HEK293 (cell line): ENCODE measurements at regions not wholly inside any gene's neighbourhood (a gene's known extent, or its start where the extent isn't known, plus 50 kb on each side); places are given as distances from the start of the nearest gene placed in this dataset.

ENCODE experiments used
- CTCF ChIA-PET: fragments of 350-600 bp; formaldehyde crosslinking; extraction: SDS; loops from one replicate; lab custom pipeline; 2021; ENCODE audit warnings: antibody characterized with exemption; lab: Yijun Ruan, JAX
- POLR2A ChIA-PET: fragments of 300-600 bp; formaldehyde crosslinking; extraction: SDS; loops from one replicate; lab custom pipeline; 2020; ENCODE audit warnings: antibody characterized with exemption, inconsistent platforms; lab: Yijun Ruan, JAX
- H3K27ac ChIP-seq: fragments of 200-500 bp; sonication (Bioruptor generic); 2 replicates; pipeline ENCODE4 v1.5.1; 2014; ENCODE audit warnings: low read depth, low read length, control low read depth, inconsistent platforms; ENCODE audit errors: extremely low read depth
- H3K36me3 ChIP-seq, 2 experiments: fragments of 200-500 bp in 1 of 2; sonication (Bioruptor generic) in 1 of 2; 1 replicate in 1 of 2; 2 replicates in 1 of 2; pipeline ENCODE4 v1.5.1; 2014 to 2017; ENCODE audit warnings: inconsistent platforms in 2 of 2, low read length in 2 of 2; ENCODE audit not compliant: control insufficient read depth in 2 of 2, insufficient read depth in 1 of 2
- H3K4me1 ChIP-seq: fragments of 200-500 bp; sonication (Bioruptor generic); 2 replicates; pipeline ENCODE4 v1.5.1; 2014; ENCODE audit warnings: mild to moderate bottlenecking, low read length, inconsistent platforms; ENCODE audit not compliant: control insufficient read depth, insufficient read depth
- H3K4me3 ChIP-seq: 2 replicates; pipeline ENCODE4 v1.5.1; 2011; ENCODE audit warnings: low read depth, mild to moderate bottlenecking, control low read depth, low read length, moderate library complexity
- H3K9me3 ChIP-seq: fragments of 200-500 bp; sonication (Bioruptor generic); 2 replicates; pipeline ENCODE4 v1.5.1; 2014; ENCODE audit warnings: low read depth, low read length, inconsistent platforms; ENCODE audit not compliant: control insufficient read depth, insufficient read depth
- GLIS1 ChIP-seq: fragments of 450-650 bp; formaldehyde crosslinking; IDR thresholded peaks from 2 replicates; pipeline ENCODE4 v1.5.1; 2016; ENCODE audit warnings: missing biosample characterization, missing genetic modification characterization
- HOXD13 ChIP-seq: sonication (generic); formaldehyde crosslinking; IDR thresholded peaks from 2 replicates; pipeline ENCODE4 v1.8.0; 2022; ENCODE audit warnings: missing genetic modification reagents, borderline replicate concordance
- IKZF3 ChIP-seq: fragments of 450-650 bp; IDR thresholded peaks from 2 replicates; pipeline ENCODE4 v1.5.0; 2018; ENCODE audit warnings: missing biosample characterization, mild to moderate bottlenecking, missing genetic modification characterization, moderate library complexity
- KLF17 ChIP-seq: fragments of 450-650 bp; formaldehyde crosslinking; IDR thresholded peaks from 2 replicates; pipeline ENCODE4 v1.5.1; 2016; ENCODE audit warnings: missing biosample characterization, missing genetic modification characterization
- KLF9 ChIP-seq: fragments of 450-650 bp; formaldehyde crosslinking; IDR thresholded peaks from 2 replicates; pipeline ENCODE4 v1.5.1; 2016; ENCODE audit warnings: missing biosample characterization, missing genetic modification characterization, low read depth
- RBAK ChIP-seq: fragments of 450-650 bp; formaldehyde crosslinking; IDR thresholded peaks from 2 replicates; pipeline ENCODE4 v1.5.1; 2016; ENCODE audit warnings: missing biosample characterization, missing genetic modification characterization
- REPIN1 ChIP-seq: fragments of 450-650 bp; formaldehyde crosslinking; IDR thresholded peaks from 2 replicates; pipeline ENCODE4 v1.5.1; 2017; ENCODE audit warnings: missing biosample characterization, missing genetic modification characterization, low read depth
- TRIM28 ChIP-seq: IDR thresholded peaks from 2 replicates; pipeline ENCODE4 v1.6.1; 2011; ENCODE audit warnings: low read length, control low read depth, borderline replicate concordance
- WT1 ChIP-seq: fragments of 450-650 bp; formaldehyde crosslinking; IDR thresholded peaks from 2 replicates; pipeline ENCODE4 v1.5.1; 2016; ENCODE audit warnings: missing biosample characterization, missing genetic modification characterization
- ZBTB7A ChIP-seq: fragments of 450-650 bp; formaldehyde crosslinking; IDR thresholded peaks from 2 replicates; pipeline ENCODE4 v1.5.1; 2016; ENCODE audit warnings: low read depth, missing biosample characterization, missing genetic modification characterization
- ZFP37 ChIP-seq: fragments of 450-650 bp; formaldehyde crosslinking; IDR thresholded peaks from 2 replicates; pipeline ENCODE4 v1.5.1; 2016; ENCODE audit warnings: missing biosample characterization, missing genetic modification characterization
- ZNF140 ChIP-seq: fragments of 450-650 bp; formaldehyde crosslinking; IDR thresholded peaks from 2 replicates; pipeline ENCODE4 v1.5.1; 2016; ENCODE audit warnings: missing biosample characterization, missing genetic modification characterization
- ZNF174 ChIP-seq: fragments of 450-650 bp; formaldehyde crosslinking; IDR thresholded peaks from 2 replicates; pipeline ENCODE4 v1.5.0; 2017; ENCODE audit warnings: missing biosample characterization, mild to moderate bottlenecking, missing genetic modification characterization
- ZNF175 ChIP-seq: fragments of 450-650 bp; formaldehyde crosslinking; IDR thresholded peaks from 2 replicates; pipeline ENCODE4 v1.5.1; 2016; ENCODE audit warnings: missing biosample characterization, missing genetic modification characterization
- ZNF23 ChIP-seq: fragments of 450-650 bp; formaldehyde crosslinking; IDR thresholded peaks from 2 replicates; pipeline ENCODE4 v1.5.1; 2016; ENCODE audit warnings: missing biosample characterization, missing genetic modification characterization, borderline replicate concordance
- ZNF324 ChIP-seq: fragments of 450-650 bp; formaldehyde crosslinking; IDR thresholded peaks from 2 replicates; pipeline ENCODE4 v1.5.1; 2016; ENCODE audit warnings: missing biosample characterization, missing genetic modification characterization
- ZNF354C ChIP-seq: fragments of 450-650 bp; formaldehyde crosslinking; IDR thresholded peaks from 2 replicates; pipeline ENCODE4 v1.5.1; 2016; ENCODE audit warnings: missing biosample characterization, missing genetic modification characterization, low read depth, borderline replicate concordance
- ZNF391 ChIP-seq: fragments of 450-650 bp; formaldehyde crosslinking; IDR thresholded peaks from 2 replicates; pipeline ENCODE4 v1.5.1; 2016; ENCODE audit warnings: low read depth, missing biosample characterization, missing genetic modification characterization, borderline replicate concordance
- ZNF433 ChIP-seq: fragments of 450-650 bp; formaldehyde crosslinking; IDR thresholded peaks from 2 replicates; pipeline ENCODE4 v1.5.1; 2016; ENCODE audit warnings: missing biosample characterization, missing genetic modification characterization, low read depth
- ZNF510 ChIP-seq: fragments of 450-650 bp; formaldehyde crosslinking; IDR thresholded peaks from 2 replicates; pipeline ENCODE4 v1.5.1; 2018; ENCODE audit warnings: mild to moderate bottlenecking, missing genetic modification characterization, missing biosample characterization; ENCODE audit not compliant: insufficient replicate concordance
- ZNF514 ChIP-seq: fragments of 450-650 bp; formaldehyde crosslinking; IDR thresholded peaks from 2 replicates; pipeline ENCODE4 v1.5.1; 2016; ENCODE audit warnings: missing biosample characterization, missing genetic modification characterization
- ZNF518A ChIP-seq: fragments of 450-650 bp; formaldehyde crosslinking; conservative IDR thresholded peaks from 2 replicates; pipeline ENCODE4 v1.5.1; 2016; ENCODE audit warnings: low read depth, missing biosample characterization, missing genetic modification characterization
- ZNF530 ChIP-seq: fragments of 450-650 bp; formaldehyde crosslinking; IDR thresholded peaks from 2 replicates; pipeline ENCODE4 v1.5.1; 2016; ENCODE audit warnings: low read depth, missing biosample characterization, missing genetic modification characterization
- ZNF549 ChIP-seq: fragments of 450-650 bp; IDR thresholded peaks from 2 replicates; pipeline ENCODE4 v1.5.1; 2018; ENCODE audit warnings: missing biosample characterization, missing genetic modification characterization, mild to moderate bottlenecking, inconsistent platforms, moderate library complexity
- ZNF610 ChIP-seq: fragments of 450-650 bp; formaldehyde crosslinking; IDR thresholded peaks from 2 replicates; pipeline ENCODE4 v1.5.1; 2016; ENCODE audit warnings: missing biosample characterization, missing genetic modification characterization, borderline replicate concordance
- ZNF629 ChIP-seq: fragments of 450-650 bp; formaldehyde crosslinking; IDR thresholded peaks from 2 replicates; pipeline ENCODE4 v1.5.1; 2017; ENCODE audit warnings: missing biosample characterization, missing genetic modification characterization
- ZNF654 ChIP-seq: fragments of 450-650 bp; formaldehyde crosslinking; IDR thresholded peaks from 2 replicates; pipeline ENCODE4 v1.5.1; 2016; ENCODE audit warnings: low read depth, missing biosample characterization, missing genetic modification characterization
- ZNF664 ChIP-seq: fragments of 450-650 bp; formaldehyde crosslinking; IDR thresholded peaks from 2 replicates; pipeline ENCODE4 v1.5.1; 2016; ENCODE audit warnings: missing biosample characterization, missing genetic modification characterization
- ZNF692 ChIP-seq: fragments of 450-650 bp; formaldehyde crosslinking; IDR thresholded peaks from 2 replicates; pipeline ENCODE4 v1.5.1; 2016; ENCODE audit warnings: missing biosample characterization, missing genetic modification characterization
- ZXDB ChIP-seq: fragments of 450-650 bp; formaldehyde crosslinking; IDR thresholded peaks from 2 replicates; pipeline ENCODE4 v1.5.1; 2016; ENCODE audit warnings: missing biosample characterization, missing genetic modification characterization

- CTCF ChIA-PET: no interaction called here
- H3K4me1 ChIP-seq: peaks cover 7% of the 10 kb centered on the region
- TF ChIP-seq HOXD13: no peak
- 0 out of 2 replicates have a peak, but pooled peaks have one; percentile 2 for TF ChIP-seq ZNF549 (tag by site-specific recombination)
- no peak overlapping the region for H3K4me3 ChIP-seq
- no peaks in the 10 kb centered on the region for H3K36me3 ChIP-seq
- no peaks in the 10 kb centered on the region for H3K9me3 ChIP-seq
- H3K27ac ChIP-seq: no peak overlapping the region
- POLR2A ChIA-PET: no interaction called here
Measured at GRCh38 chr1:185442050-185442449, 125.0 kb upstream of the IVNS1ABP start.

GRCh38 chr1:185441605-185442004 is 124.6 kb upstream of the IVNS1ABP start:
- CTCF ChIA-PET: interaction anchor here (0.5 kb wide), 1 partner anchor 37 kb away, joined by 3 read pairs; no protein-coding TSS in a partner anchor
- no peaks in the 10 kb centered on the region for H3K36me3 ChIP-seq
- no peak overlapping the region for H3K4me3 ChIP-seq
- peaks cover 7% of the 10 kb centered on the region for H3K4me1 ChIP-seq
- no peak overlapping the region for H3K27ac ChIP-seq
- H3K9me3 ChIP-seq: no peaks in the 10 kb centered on the region
- POLR2A ChIA-PET: no interaction called here
- no peak for TF ChIP-seq WT1 (tag by site-specific recombination)
- no peak for TF ChIP-seq ZNF23 (tag by site-specific recombination)
- no peak for TF ChIP-seq RBAK (tag by site-specific recombination)
- peak; percentile 55 for TF ChIP-seq ZNF629 (tag by site-specific recombination)
- 0 out of 2 replicates have a peak, but pooled peaks have one; percentile 28 for TF ChIP-seq ZNF692 (tag by site-specific recombination)
- TF ChIP-seq ZNF530: no peak
- TF ChIP-seq ZNF175 (tag by site-specific recombination): no peak
- TF ChIP-seq ZNF433 (tag by site-specific recombination): no peak
- no peak for TF ChIP-seq ZNF664 (tag by site-specific recombination)
- TF ChIP-seq TRIM28: no peak
- TF ChIP-seq ZBTB7A (tag by site-specific recombination): no peak
- TF ChIP-seq ZNF610: no peak
- TF ChIP-seq ZNF324: no peak
- peak; percentile 71; the same call in 1 of the 2 replicates for TF ChIP-seq ZFP37 (tag by site-specific recombination)
- no peak for TF ChIP-seq ZNF654 (tag by site-specific recombination)
- peak; percentile 92 for TF ChIP-seq ZXDB (tag by site-specific recombination)
- TF ChIP-seq GLIS1: peak; percentile 46
- no peak for TF ChIP-seq ZNF174 (tag by site-specific recombination)
- no peak for TF ChIP-seq ZNF510
- no peak for TF ChIP-seq ZNF140 (tag by site-specific recombination)
- no peak for TF ChIP-seq ZNF514 (tag by site-specific recombination)
- no peak for TF ChIP-seq KLF17
- no peak for TF ChIP-seq HOXD13
- TF ChIP-seq IKZF3 (tag by site-specific recombination): no peak
- TF ChIP-seq KLF9 (tag by site-specific recombination): no peak
- TF ChIP-seq ZNF518A: no peak
- TF ChIP-seq REPIN1: no peak
- no peak for TF ChIP-seq ZNF391 (tag by site-specific recombination)
- no peak for TF ChIP-seq ZNF354C
